Smooth muscle cell (in vitro differentiated cells): ENCODE measurements at regions not wholly inside any gene's neighbourhood (a gene's known extent, or its start where the extent isn't known, plus 50 kb on each side); places are given as distances from the start of the nearest gene placed in this dataset.

Source experiments
- DNase-seq: peaks from one replicate; lab custom pipeline; 2025; ENCODE audit not compliant: unreplicated experiment; lab: John Stamatoyannopoulos, UW
- H2AFZ ChIP-seq: fragments of 200-600 bp; sonication (generic); 2 replicates; pipeline ENCODE4 v1.6.0; 2016; ENCODE audit warnings: antibody characterized with exemption, low read depth, mild to moderate bottlenecking
- H3F3A ChIP-seq: fragments of 200-600 bp; sonication (generic); 2 replicates; pipeline ENCODE4 v1.6.0; 2017; ENCODE audit warnings: antibody characterized with exemption, low read depth
- H3K27ac ChIP-seq: fragments of 200-600 bp; sonication (generic); 2 replicates; pipeline ENCODE4 v1.5.1; 2016; ENCODE audit warnings: low read depth, mild to moderate bottlenecking
- H3K27me3 ChIP-seq: fragments of 200-600 bp; sonication (generic); 2 replicates; pipeline ENCODE4 v1.6.1; 2016; ENCODE audit warnings: low read depth, mild to moderate bottlenecking
- H3K36me3 ChIP-seq: fragments of 200-600 bp; sonication (generic); 2 replicates; pipeline ENCODE4 v1.5.1; 2016; ENCODE audit warnings: low read depth
- H3K4me1 ChIP-seq: fragments of 200-600 bp; sonication (generic); 2 replicates; pipeline ENCODE4 v1.5.1; 2016; ENCODE audit warnings: low read depth
- H3K4me2 ChIP-seq: fragments of 200-600 bp; sonication (generic); 2 replicates; pipeline ENCODE4 v1.6.0; 2016; ENCODE audit warnings: mild to moderate bottlenecking
- H3K4me3 ChIP-seq: fragments of 200-600 bp; sonication (generic); 2 replicates; pipeline ENCODE4 v1.5.1; 2016; ENCODE audit warnings: mild to moderate bottlenecking
- H3K79me2 ChIP-seq: fragments of 200-600 bp; sonication (generic); 2 replicates; pipeline ENCODE4 v1.6.0; 2016; ENCODE audit warnings: low read depth, mild to moderate bottlenecking
- H3K9ac ChIP-seq: fragments of 200-600 bp; sonication (generic); 2 replicates; pipeline ENCODE4 v1.6.0; 2016; ENCODE audit warnings: low read depth
- H3K9me3 ChIP-seq: fragments of 200-600 bp; sonication (generic); replicated peaks from 2 replicates; pipeline ENCODE4 v1.5.1; 2016; ENCODE audit warnings: low read depth
- H4K20me1 ChIP-seq: fragments of 200-600 bp; sonication (generic); 2 replicates; pipeline ENCODE4 v1.6.0; 2016; ENCODE audit warnings: low read depth
- CTCF ChIP-seq: fragments of 200-600 bp; sonication (generic); IDR thresholded peaks from 2 replicates; pipeline ENCODE4 v1.5.1; 2017; ENCODE audit warnings: borderline replicate concordance, mild to moderate bottlenecking, antibody characterized with exemption; ENCODE audit not compliant: insufficient read depth, poor library complexity, severe bottlenecking
- WGBS: methylation state at CpG from one replicate; pipeline ENCODE4 v1.1.7; 2016; ENCODE audit warnings: low lambda C conversion rate; 5-methylcytosine and 5-hydroxymethylcytosine counted together

- Histone ChIP-seq H3K27ac (no peak overlapping the region), H4K20me1 (no peaks in the 10 kb centered on the region), H3K27me3 (no peaks in the 10 kb centered on the region), H3K9ac (no peak overlapping the region), H3K4me1 (no peaks in the 10 kb centered on the region), H2AFZ (no peak overlapping the region), H3K4me2 (no peak overlapping the region), H3K79me2 (no peaks in the 10 kb centered on the region), H3K9me3 (no peaks in the 10 kb centered on the region), H3K4me3 (no peak overlapping the region), H3F3A (no peaks in the 10 kb centered on the region), H3K36me3 (no peaks in the 10 kb centered on the region)
- TF ChIP-seq CTCF, result no peak
- WGBS, result 96% methylated on average over 6 of the region's 11 CpGs
- DNase-seq, result no peak
These were observed 98.0 kb upstream of the NID2 start for GRCh38 chr14:52166822-52167221.

GRCh38 chr14:52155651-52156213 is 86.9 kb upstream of the NID2 start:
- Histone ChIP-seq H3K4me1 (no peaks in the 10 kb centered on the region), H3F3A (no peaks in the 10 kb centered on the region), H3K79me2 (no peaks in the 10 kb centered on the region), H4K20me1 (no peaks in the 10 kb centered on the region), H3K9ac (no peak overlapping the region), H3K9me3 (no peaks in the 10 kb centered on the region), H3K27ac (no peak overlapping the region), H2AFZ (no peak overlapping the region), H3K27me3 (no peaks in the 10 kb centered on the region), H3K4me3 (no peak overlapping the region), H3K36me3 (no peaks in the 10 kb centered on the region), H3K4me2 (no peak overlapping the region)
- no peak for DNase-seq
- WGBS, result 98% methylated on average over 24 of the region's 24 CpGs
- no peak for TF ChIP-seq CTCF

GRCh38 chr14:52154992-52155650 is 86.3 kb upstream of the NID2 start:
- H2AFZ ChIP-seq, result no peak overlapping the region
- no peak for DNase-seq
- H3K9me3 ChIP-seq, result no peaks in the 10 kb centered on the region
- H4K20me1 ChIP-seq, result no peaks in the 10 kb centered on the region
- H3K4me2 ChIP-seq, result no peak overlapping the region
- no peaks in the 10 kb centered on the region for H3K79me2 ChIP-seq
- H3F3A ChIP-seq, result no peaks in the 10 kb centered on the region
- no peaks in the 10 kb centered on the region for H3K36me3 ChIP-seq
- no peak for TF ChIP-seq CTCF
- no peaks in the 10 kb centered on the region for H3K4me1 ChIP-seq
- H3K27me3 ChIP-seq, result no peaks in the 10 kb centered on the region
- H3K4me3 ChIP-seq, result no peak overlapping the region
- no peak overlapping the region for H3K9ac ChIP-seq
- 94% methylated on average over 4 of the region's 4 CpGs for WGBS
- no peak overlapping the region for H3K27ac ChIP-seq

GRCh38 chr14:52153939-52154338 is 85.1 kb upstream of the NID2 start:
- 66% methylated on average over 1 of the region's 1 CpG for WGBS
- TF ChIP-seq CTCF, result no peak
- H3K27ac ChIP-seq, result no peak overlapping the region
- no peak overlapping the region for H3K4me3 ChIP-seq
- H3K9me3 ChIP-seq, result no peaks in the 10 kb centered on the region
- no peaks in the 10 kb centered on the region for H3K79me2 ChIP-seq
- no peaks in the 10 kb centered on the region for H4K20me1 ChIP-seq
- no peaks in the 10 kb centered on the region for H3K4me1 ChIP-seq
- no peak for DNase-seq
- no peaks in the 10 kb centered on the region for H3F3A ChIP-seq
- no peak overlapping the region for H3K9ac ChIP-seq
- no peak overlapping the region for H3K4me2 ChIP-seq
- no peaks in the 10 kb centered on the region for H3K27me3 ChIP-seq
- H3K36me3 ChIP-seq, result no peaks in the 10 kb centered on the region
- H2AFZ ChIP-seq, result no peak overlapping the region
